IPS-15b (cell line): ENCODE measurements at regions not wholly inside any gene's neighbourhood (a gene's known extent, or its start where the extent isn't known, plus 50 kb on each side); places are given as distances from the start of the nearest gene placed in this dataset.

Experiments
- H3K27me3 ChIP-seq: one replicate; pipeline ENCODE4 v1.6.1; 2013; ENCODE audit warnings: low read length; ENCODE audit not compliant: control insufficient read depth, insufficient read depth
- H3K36me3 ChIP-seq: one replicate; pipeline ENCODE4 v1.6.1; 2013; ENCODE audit warnings: low read length; ENCODE audit not compliant: control insufficient read depth, insufficient read depth
- H3K4me1 ChIP-seq: one replicate; pipeline ENCODE4 v1.6.1; 2013; ENCODE audit warnings: mild to moderate bottlenecking, low read length; ENCODE audit not compliant: control insufficient read depth, insufficient read depth
- H3K4me3 ChIP-seq: one replicate; pipeline ENCODE4 v1.5.1; 2013; ENCODE audit warnings: low read depth, low read length
- H3K9ac ChIP-seq: one replicate; pipeline ENCODE4 v1.6.1; 2013; ENCODE audit warnings: low read depth, mild to moderate bottlenecking, low read length
- H3K9me3 ChIP-seq: one replicate; pipeline ENCODE4 v1.6.1; 2013; ENCODE audit warnings: mild to moderate bottlenecking, low read length; ENCODE audit not compliant: control insufficient read depth, insufficient read depth

DNA sequence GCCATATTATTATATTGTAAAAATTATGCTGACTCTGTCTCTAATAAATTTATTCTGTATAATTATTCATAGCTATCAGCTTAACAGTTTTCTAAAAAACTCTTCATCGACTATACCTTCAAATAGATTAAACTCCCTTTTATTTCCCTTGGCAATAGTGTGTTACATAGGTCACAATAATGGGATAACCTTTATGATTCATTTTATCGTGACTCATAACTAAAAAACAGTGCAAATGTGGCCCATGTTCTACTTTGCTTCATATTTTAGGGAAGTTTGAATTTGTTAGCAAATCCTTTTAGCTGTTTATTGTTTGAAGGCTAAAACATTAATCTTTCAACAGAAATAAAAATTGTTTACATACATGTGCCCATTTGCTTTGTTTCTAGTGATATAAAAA is 783.2 kb upstream of the CDH2 start:
- Histone ChIP-seq H3K36me3 (no peaks in the 10 kb centered on the region), H3K9ac (no peak overlapping the region)

DNA sequence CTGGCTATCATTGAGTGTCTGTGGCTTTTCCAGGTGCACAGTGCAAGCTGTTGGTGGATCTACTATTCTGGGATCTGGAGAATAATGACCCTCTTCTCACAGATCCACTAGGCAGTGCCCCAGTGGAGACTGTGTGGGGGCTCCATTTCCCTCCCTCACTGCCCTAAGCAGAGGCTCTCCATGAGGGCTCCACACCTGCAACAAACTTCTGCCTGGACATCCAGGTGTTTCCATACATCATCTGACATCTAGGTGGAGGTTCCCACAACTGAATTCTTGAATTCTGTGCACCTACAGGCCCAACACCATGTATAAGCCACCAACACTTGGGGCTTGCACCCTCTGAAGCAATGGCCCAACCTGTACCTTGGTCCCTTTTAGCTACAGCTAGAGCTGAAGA is 775.4 kb upstream of the CDH2 start:
- Histone ChIP-seq H3K27me3 (no peaks in the 10 kb centered on the region), H3K4me3 (no peak overlapping the region), H3K4me1 (no peaks in the 10 kb centered on the region), H3K36me3 (no peaks in the 10 kb centered on the region), H3K9me3 (peaks cover 5% of the 10 kb centered on the region), H3K9ac (no peak overlapping the region)

More for the DNA sequence above, 783.2 kb upstream of the CDH2 start:
- no peaks in the 10 kb centered on the region for H3K9me3 ChIP-seq
- H3K27me3 ChIP-seq = no peaks in the 10 kb centered on the region
- no peak overlapping the region for H3K4me3 ChIP-seq
- peaks cover 4% of the 10 kb centered on the region for H3K4me1 ChIP-seq

DNA sequence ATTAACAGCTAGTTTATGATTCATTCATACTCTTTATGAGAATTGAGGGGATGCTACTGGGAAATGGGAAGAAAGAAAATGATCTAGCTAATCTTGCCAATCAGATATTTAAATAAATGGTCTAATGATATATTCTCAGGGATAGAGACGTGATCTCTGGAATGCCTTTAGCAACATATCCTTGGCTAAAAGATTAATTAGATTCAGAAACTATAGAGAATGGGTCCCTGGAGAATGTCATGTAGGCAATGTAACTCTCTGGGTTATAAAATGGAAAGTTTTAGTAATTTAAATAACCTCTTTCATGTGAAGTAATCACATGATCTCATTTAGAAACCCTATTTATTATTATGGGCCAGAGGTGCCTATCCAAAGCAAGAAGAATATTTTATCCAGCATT is 771.0 kb upstream of the CDH2 start:
- H3K4me3 ChIP-seq = no peak overlapping the region

DNA sequence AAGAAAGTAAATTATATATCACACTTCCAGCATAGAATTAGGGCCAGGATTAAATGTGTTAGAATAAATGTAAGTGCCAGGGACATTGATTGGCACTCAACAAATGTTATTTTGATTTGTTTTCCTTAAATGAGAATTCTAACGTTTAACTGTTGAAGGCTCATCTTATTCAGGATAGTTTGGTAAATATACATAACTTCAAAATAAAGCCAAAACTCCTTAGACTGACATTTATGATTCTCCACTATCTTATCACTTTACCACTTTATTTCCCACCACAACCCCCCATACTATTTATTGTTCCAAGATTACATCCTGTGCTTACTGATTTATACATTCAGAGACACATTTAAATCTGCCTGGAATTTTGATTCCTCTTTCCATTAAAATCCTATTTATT is 769.5 kb upstream of the CDH2 start:
- H3K4me3 ChIP-seq = no peak overlapping the region
- no peak overlapping the region for H3K9ac ChIP-seq
- H3K9me3 ChIP-seq = no peaks in the 10 kb centered on the region
- no peaks in the 10 kb centered on the region for H3K27me3 ChIP-seq
- H3K4me1 ChIP-seq = no peaks in the 10 kb centered on the region
- H3K36me3 ChIP-seq = no peaks in the 10 kb centered on the region

More for the DNA sequence above, 771.0 kb upstream of the CDH2 start:
- H3K9me3 ChIP-seq = peaks cover 5% of the 10 kb centered on the region
- no peak overlapping the region for H3K9ac ChIP-seq
- no peaks in the 10 kb centered on the region for H3K36me3 ChIP-seq
- H3K4me1 ChIP-seq = no peaks in the 10 kb centered on the region
- H3K27me3 ChIP-seq = no peaks in the 10 kb centered on the region

DNA sequence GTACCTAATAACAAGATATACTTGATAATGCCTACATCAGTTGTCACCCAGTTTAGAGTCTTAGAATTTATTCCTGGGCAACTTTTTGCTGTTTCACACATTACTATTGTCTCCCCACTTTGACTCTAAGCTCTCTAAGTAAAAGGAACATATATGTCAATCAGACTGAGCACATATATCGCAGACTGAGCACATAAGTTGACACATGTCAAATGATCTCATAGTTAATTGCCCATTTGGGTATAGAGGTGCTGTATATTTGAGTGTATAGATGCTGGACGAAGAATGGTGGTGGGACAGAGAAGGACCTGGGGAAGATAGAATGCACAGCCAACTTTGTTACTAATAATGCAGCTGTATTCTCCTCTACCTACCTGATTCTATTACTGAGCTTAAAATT is 746.0 kb upstream of the CDH2 start:
- Histone ChIP-seq H3K4me3 (no peak overlapping the region), H3K9me3 (no peaks in the 10 kb centered on the region), H3K36me3 (no peaks in the 10 kb centered on the region), H3K27me3 (no peaks in the 10 kb centered on the region), H3K9ac (no peak overlapping the region), H3K4me1 (no peaks in the 10 kb centered on the region)

DNA sequence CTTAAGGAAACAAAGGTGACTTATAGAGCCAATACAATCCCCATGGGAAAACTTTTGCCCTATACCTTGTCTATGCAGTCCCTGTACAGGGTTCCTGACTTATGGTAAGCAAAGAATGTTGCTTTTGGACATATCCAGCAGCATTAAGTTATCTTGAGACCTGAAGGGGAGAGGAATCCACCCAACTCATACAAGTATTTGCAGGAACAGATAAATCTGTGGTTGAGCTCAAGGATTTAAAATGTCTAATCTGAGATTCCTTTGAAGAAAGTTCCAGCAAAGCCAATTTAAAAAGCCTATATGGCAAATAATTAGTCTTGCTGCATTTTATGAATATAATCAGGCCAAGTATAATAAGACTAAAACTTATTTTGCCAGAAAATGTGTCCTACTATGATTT is 739.5 kb upstream of the CDH2 start:
- H3K4me1 ChIP-seq = no peaks in the 10 kb centered on the region
- H3K27me3 ChIP-seq = no peaks in the 10 kb centered on the region
- H3K9ac ChIP-seq = no peak overlapping the region
- no peaks in the 10 kb centered on the region for H3K36me3 ChIP-seq
- no peak overlapping the region for H3K4me3 ChIP-seq
- no peaks in the 10 kb centered on the region for H3K9me3 ChIP-seq

DNA sequence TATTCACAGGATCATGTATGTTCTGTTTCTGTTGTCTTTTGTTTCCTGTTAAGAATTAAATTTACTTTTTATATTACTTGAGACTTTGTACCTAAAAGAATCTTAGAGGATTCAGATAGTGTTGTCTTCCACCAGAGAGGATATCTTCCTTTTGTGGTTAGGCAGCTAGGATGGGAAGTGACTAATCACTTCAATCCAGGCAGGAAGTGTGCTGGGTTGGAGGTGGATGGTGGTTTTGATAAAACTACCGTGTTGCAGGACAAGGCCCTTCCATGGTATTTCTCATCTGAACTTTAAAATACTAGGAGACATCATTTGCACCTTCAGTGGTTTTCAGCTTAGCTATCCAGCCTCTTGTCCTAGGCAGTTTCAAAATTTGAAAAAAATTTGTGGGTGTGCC is 728.6 kb upstream of the CDH2 start:
- no peaks in the 10 kb centered on the region for H3K4me1 ChIP-seq
- H3K9me3 ChIP-seq = no peaks in the 10 kb centered on the region
- no peak overlapping the region for H3K9ac ChIP-seq
- H3K27me3 ChIP-seq = no peaks in the 10 kb centered on the region
- H3K4me3 ChIP-seq = no peak overlapping the region
- H3K36me3 ChIP-seq = no peaks in the 10 kb centered on the region

DNA sequence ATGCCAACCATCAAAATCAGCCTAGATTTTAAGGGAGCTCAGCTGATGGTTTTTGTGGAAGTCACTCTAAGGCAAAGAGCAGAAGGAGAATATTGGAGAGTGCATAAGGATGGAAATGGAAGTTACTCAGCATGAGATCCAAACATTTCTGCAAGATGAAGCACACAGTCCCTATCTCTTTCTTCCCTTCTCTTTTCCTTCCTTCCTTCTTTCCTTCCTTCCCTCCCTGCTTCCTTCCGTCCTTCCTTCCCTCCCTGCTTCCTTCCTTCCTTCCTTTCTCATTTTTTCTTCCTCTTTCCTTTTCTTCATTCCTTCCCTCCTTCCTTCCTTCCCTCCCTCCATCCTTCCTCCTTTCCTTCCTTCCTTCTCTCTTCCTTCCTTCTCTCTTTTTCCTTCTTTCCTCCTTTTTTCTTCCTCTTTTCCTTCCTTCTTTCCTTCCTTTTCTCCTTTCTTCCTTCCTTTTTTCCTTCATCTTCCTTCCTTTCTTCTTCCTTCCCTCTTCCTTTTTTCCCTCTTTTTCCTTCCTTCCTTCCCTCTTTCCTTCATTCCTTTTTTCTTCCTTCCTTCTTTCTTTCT is 727.9 kb upstream of the CDH2 start:
- no peaks in the 10 kb centered on the region for H3K27me3 ChIP-seq
- H3K9ac ChIP-seq = no peak overlapping the region

DNA sequence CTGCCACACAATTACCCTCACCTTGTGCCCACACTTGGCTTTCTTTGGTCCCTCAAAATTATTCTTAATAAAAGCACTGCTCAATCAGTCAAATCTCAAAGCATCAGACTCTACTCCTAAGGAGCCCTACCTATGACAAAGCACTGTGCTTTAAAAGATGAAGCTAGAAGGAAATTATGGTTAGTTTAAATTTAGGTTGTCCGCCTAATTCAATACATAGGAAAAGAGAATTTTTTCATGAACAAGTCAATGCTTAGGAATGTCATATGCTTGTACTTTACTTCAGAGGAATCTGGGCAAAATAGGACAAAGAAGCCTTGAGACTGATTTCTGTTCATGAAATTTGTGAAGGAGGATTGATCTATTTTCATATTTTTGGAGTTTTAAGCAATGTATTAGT is 726.4 kb upstream of the CDH2 start:
- Histone ChIP-seq H3K9ac (no peak overlapping the region), H3K27me3 (no peaks in the 10 kb centered on the region), H3K4me1 (no peaks in the 10 kb centered on the region), H3K36me3 (no peaks in the 10 kb centered on the region), H3K9me3 (no peaks in the 10 kb centered on the region), H3K4me3 (no peak overlapping the region)

More for the DNA sequence above, 727.9 kb upstream of the CDH2 start:
- no peaks in the 10 kb centered on the region for H3K36me3 ChIP-seq
- H3K4me1 ChIP-seq = no peaks in the 10 kb centered on the region
- no peak overlapping the region for H3K4me3 ChIP-seq
- H3K9me3 ChIP-seq = no peaks in the 10 kb centered on the region

DNA sequence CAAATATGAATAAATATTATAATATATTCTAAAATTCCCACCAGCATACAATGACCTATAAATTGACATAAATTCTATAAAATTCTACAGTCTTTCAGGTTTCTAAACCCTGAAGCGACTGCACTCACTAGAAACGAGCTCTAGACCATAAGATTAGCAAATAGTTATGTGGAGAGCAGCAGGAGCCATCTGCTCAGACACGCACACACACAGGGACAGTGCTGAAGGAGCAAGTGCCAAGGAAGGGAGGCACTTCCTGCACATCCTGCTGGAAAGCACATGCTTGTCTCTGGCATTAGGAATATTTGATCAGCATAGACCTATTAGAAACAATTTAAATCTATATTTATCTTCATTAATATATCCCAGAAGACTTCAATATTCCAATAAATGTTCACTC is 713.9 kb upstream of the CDH2 start:
- Histone ChIP-seq H3K27me3 (no peaks in the 10 kb centered on the region), H3K4me1 (no peaks in the 10 kb centered on the region), H3K36me3 (no peaks in the 10 kb centered on the region), H3K9me3 (no peaks in the 10 kb centered on the region), H3K9ac (no peak overlapping the region), H3K4me3 (no peak overlapping the region)

DNA sequence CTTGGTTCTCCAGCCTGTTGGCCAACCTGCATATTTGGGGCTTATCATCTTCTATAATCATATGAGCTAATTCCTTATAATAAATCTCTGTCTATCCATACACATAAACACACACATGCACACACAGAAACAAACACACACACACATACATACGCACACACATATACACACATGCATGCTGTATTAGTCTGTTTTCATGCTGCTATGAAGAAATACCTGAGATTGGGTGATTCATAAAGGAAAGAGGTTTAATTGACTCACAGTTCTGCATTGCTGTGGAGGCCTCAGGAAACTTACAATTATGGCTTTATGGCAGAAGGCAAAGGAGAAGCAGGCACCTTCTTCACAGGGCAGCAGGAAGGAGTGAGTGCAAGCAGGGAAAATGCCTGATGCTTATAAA is 707.4 kb upstream of the CDH2 start:
- H3K27me3 ChIP-seq = no peaks in the 10 kb centered on the region
- H3K4me1 ChIP-seq = no peaks in the 10 kb centered on the region
- no peak overlapping the region for H3K4me3 ChIP-seq
- no peaks in the 10 kb centered on the region for H3K36me3 ChIP-seq
- H3K9me3 ChIP-seq = no peaks in the 10 kb centered on the region
- H3K9ac ChIP-seq = no peak overlapping the region

DNA sequence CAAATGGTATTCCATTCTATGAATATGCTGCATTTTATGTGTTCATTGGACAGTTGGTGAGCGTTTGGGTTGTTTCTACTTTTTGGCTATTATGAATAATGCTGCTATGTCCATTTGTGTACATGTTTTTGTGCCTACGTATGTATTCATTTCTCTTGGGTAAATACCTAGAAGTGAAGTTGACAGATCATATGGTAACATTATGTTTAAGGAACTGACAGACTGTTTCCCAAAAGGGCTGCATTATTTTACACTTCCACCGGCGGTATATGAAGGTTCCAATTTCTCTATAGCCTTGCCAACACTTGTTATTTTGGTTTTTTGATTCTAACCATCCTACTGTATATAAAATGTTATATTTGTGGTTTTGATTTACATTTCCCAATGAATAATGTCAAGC is 703.9 kb upstream of the CDH2 start:
- no peaks in the 10 kb centered on the region for H3K9me3 ChIP-seq
- H3K4me3 ChIP-seq = no peak overlapping the region
- no peaks in the 10 kb centered on the region for H3K27me3 ChIP-seq
- no peaks in the 10 kb centered on the region for H3K4me1 ChIP-seq
- H3K9ac ChIP-seq = no peak overlapping the region
- H3K36me3 ChIP-seq = no peaks in the 10 kb centered on the region
